HCT116 (cell line): ENCODE measurements at regions not wholly inside any gene's neighbourhood (a gene's known extent, or its start where the extent isn't known, plus 50 kb on each side); places are given as distances from the start of the nearest gene placed in this dataset.
"Not testable (repeated sequence)": the region's sequence is repeated elsewhere in the genome, so short reads cannot be mapped to it uniquely, and the experiment has no call there.

Experiments
- ATAC-seq: fragments of 200-7000 bp; cut with Tn5 transposase; 2 replicates; pipeline ENCODE4 v1.9.1; 2020; ENCODE audit warnings: mild to moderate bottlenecking, moderate library complexity
- BruUV-seq: library from RNA; stranded (reverse); fragments of 400-500 nt; replicated peaks from 2 replicates; lab custom pipeline; 2021; lab: Mats Ljungman, UMichigan
- CTCF ChIA-PET: fragments of 300-600 bp; sonication (Branson Sonifier 250); formaldehyde crosslinking; loops from one replicate; lab custom pipeline; 2021; ENCODE audit warnings: antibody characterized with exemption; lab: Charles Lee
- POLR2A ChIA-PET: fragments of 300-600, 350-600 bp; sonication (Branson Sonifier 250); formaldehyde crosslinking; loops from one replicate; lab custom pipeline; 2021; ENCODE audit warnings: antibody characterized with exemption; lab: Charles Lee
- RAD21 ChIA-PET, 2 experiments: fragments of 300-600 bp; sonication (Branson Sonifier 250); formaldehyde crosslinking; loops; one replicate each; lab custom pipeline; 2023; ENCODE audit warnings: low total read pairs in 2 of 2; ENCODE audit not compliant: uncharacterized antibody in 2 of 2, unreplicated experiment in 2 of 2, low non-redundant PET in 1 of 2; lab: Charles Lee
- DNase-seq: peaks from one replicate; pipeline ENCODE4 v3.0.0-alpha.2; 2010; ENCODE audit warnings: low read depth, low spot score
- H2AFZ ChIP-seq: fragments of 200-600 bp; shearing (Covaris generic), sonication (generic); 2 replicates; pipeline ENCODE4 v1.6.1; 2017; ENCODE audit warnings: low read depth, mixed run types, mixed read lengths, antibody characterized with exemption, low read length; ENCODE audit not compliant: poor library complexity, severe bottlenecking
- H3K27ac ChIP-seq: 2 replicates; pipeline ENCODE4 v1.5.1; 2012; ENCODE audit warnings: low read depth, low read length
- H3K27me3 ChIP-seq: fragments of 200-600 bp; sonication (generic); 2 replicates; pipeline ENCODE4 v1.6.1; 2016; ENCODE audit warnings: mixed run types, low read length, mixed read lengths; ENCODE audit not compliant: insufficient read depth
- H3K36me3 ChIP-seq, 2 experiments: fragments of 200-500 bp in 1 of 2; fragments of 200-600 bp in 1 of 2; sonication (Bioruptor generic) in 1 of 2; sonication (generic) in 1 of 2; 2 replicates each; pipeline versions ENCODE4 v1.5.1 to v1.6.1; 2014 to 2016; ENCODE audit warnings: low read length in 2 of 2, inconsistent platforms in 1 of 2, mixed read lengths in 1 of 2, mixed run types in 1 of 2; ENCODE audit not compliant: insufficient read depth in 2 of 2, control insufficient read depth in 1 of 2
- H3K4me1 ChIP-seq, 2 experiments: fragments of 200-600 bp in 1 of 2; sonication (generic) in 1 of 2; 2 replicates each; pipeline versions ENCODE4 v1.5.1 to v1.6.1; 2012 to 2017; ENCODE audit warnings: low read length in 2 of 2, inconsistent platforms in 1 of 2, mild to moderate bottlenecking in 1 of 2, mixed read lengths in 1 of 2, mixed run types in 1 of 2, moderate library complexity in 1 of 2; ENCODE audit not compliant: insufficient read depth in 2 of 2, control insufficient read depth in 1 of 2
- H3K4me2 ChIP-seq: fragments of 200-600 bp; sonication (generic); 2 replicates; pipeline ENCODE4 v1.6.1; 2017; ENCODE audit warnings: mixed run types, low read length, mixed read lengths
- H3K4me3 ChIP-seq, 2 experiments: fragments of 200-600 bp in 1 of 2; sonication (generic) in 1 of 2; replicated peaks in 1 of 2; 2 replicates each; pipeline ENCODE4 v1.5.1; 2011 to 2016; ENCODE audit warnings: low read length in 2 of 2, control low read depth in 1 of 2, low read depth in 1 of 2, mild to moderate bottlenecking in 1 of 2, mixed read lengths in 1 of 2, mixed run types in 1 of 2
- H3K79me2 ChIP-seq: fragments of 200-600 bp; sonication (generic); 2 replicates; pipeline ENCODE4 v1.6.1; 2017; ENCODE audit warnings: mild to moderate bottlenecking, mixed run types, low read length, moderate library complexity, mixed read lengths; ENCODE audit not compliant: insufficient read depth
- H3K9ac ChIP-seq: fragments of 200-600 bp; sonication (generic); 2 replicates; pipeline ENCODE4 v1.6.1; 2016; ENCODE audit warnings: low read length, mixed read lengths
- H3K9me2 ChIP-seq: fragments of 200-600 bp; sonication (generic), shearing (Covaris generic); 2 replicates; pipeline ENCODE4 v1.6.1; 2017; ENCODE audit warnings: mixed run types, mild to moderate bottlenecking, moderate library complexity; ENCODE audit not compliant: insufficient read depth
- H3K9me3 ChIP-seq, 2 experiments: fragments of 200-500 bp in 1 of 2; fragments of 200-600 bp in 1 of 2; sonication (Bioruptor generic) in 1 of 2; sonication (generic) in 1 of 2; 2 replicates each; pipeline ENCODE4 v1.6.1; 2014 to 2017; ENCODE audit warnings: low read length in 2 of 2, mixed read lengths in 2 of 2, inconsistent platforms in 1 of 2, low read depth in 1 of 2, mild to moderate bottlenecking in 1 of 2, mixed run types in 1 of 2, moderate library complexity in 1 of 2; ENCODE audit not compliant: control insufficient read depth in 1 of 2, insufficient read depth in 1 of 2
- H4K20me1 ChIP-seq: fragments of 200-600 bp; sonication (generic), shearing (Covaris generic); 2 replicates; pipeline ENCODE4 v1.6.1; 2017; ENCODE audit warnings: mixed run types, mild to moderate bottlenecking, moderate library complexity; ENCODE audit not compliant: insufficient read depth
- ATF3 ChIP-seq: IDR thresholded peaks from 2 replicates; pipeline ENCODE4 v1.6.1; 2012
- CEBPB ChIP-seq: IDR thresholded peaks from 2 replicates; pipeline ENCODE4 v1.6.1; 2012; ENCODE audit warnings: low read depth
- EGR1 ChIP-seq: IDR thresholded peaks from 2 replicates; pipeline ENCODE4 v1.6.1; 2012; ENCODE audit warnings: low read depth
- EZH2 ChIP-seq: fragments of 200-600 bp; sonication (generic); IDR thresholded peaks from 2 replicates; pipeline ENCODE4 v1.6.1; 2017; ENCODE audit warnings: antibody characterized with exemption, mixed run types
- MAX ChIP-seq: IDR thresholded peaks from 2 replicates; pipeline ENCODE4 v1.6.1; 2012
- POLR2A ChIP-seq: IDR thresholded peaks from 2 replicates; pipeline ENCODE4 v1.7.0; 2011; ENCODE audit warnings: borderline replicate concordance; ENCODE audit not compliant: insufficient read depth, insufficient read length; ENCODE audit errors: extremely low read depth
- RAD21 ChIP-seq: IDR thresholded peaks from 2 replicates; pipeline ENCODE4 v1.6.1; 2012; ENCODE audit warnings: low read depth, mild to moderate bottlenecking
- TCF7L2 ChIP-seq: IDR thresholded peaks from 2 replicates; pipeline ENCODE4 v1.7.0; 2011; ENCODE audit warnings: borderline replicate concordance, inconsistent platforms; ENCODE audit not compliant: insufficient read depth, insufficient read length; ENCODE audit errors: extremely low read depth
- YY1 ChIP-seq: IDR thresholded peaks from 2 replicates; pipeline ENCODE4 v1.6.1; 2011; ENCODE audit warnings: low read length, low read depth, moderate library complexity, mild to moderate bottlenecking; ENCODE audit not compliant: insufficient replicate concordance; ENCODE audit errors: extremely low read depth
- ZBTB33 ChIP-seq: IDR thresholded peaks from 2 replicates; pipeline ENCODE4 v1.6.1; 2011; ENCODE audit warnings: mild to moderate bottlenecking, low read length, moderate library complexity; ENCODE audit not compliant: insufficient replicate concordance; ENCODE audit errors: extremely low read depth
- ZNF274 ChIP-seq: fragments of 200-500 bp; sonication (Bioruptor generic); IDR thresholded peaks from 2 replicates; pipeline ENCODE4 v1.6.1; 2014; ENCODE audit warnings: mild to moderate bottlenecking, low read depth, low read length, inconsistent platforms
- intact Hi-C: fragments of 100-400 bp; cut with micrococcal nuclease; formaldehyde crosslinking; loops from 2 replicates; pipeline ENCODE4 v1.10.0; 2022

- H3K9ac ChIP-seq, H3K9me3 ChIP-seq, H3K27ac ChIP-seq, intact Hi-C loops, RAD21 ChIA-PET, H3K9me2 ChIP-seq, H3K79me2 ChIP-seq, CTCF ChIA-PET, DNase-seq, H3K36me3 ChIP-seq, H3K27me3 ChIP-seq, H3K4me2 ChIP-seq, H3K4me1 ChIP-seq, ATAC-seq, H4K20me1 ChIP-seq, H3K4me3 ChIP-seq, POLR2A ChIA-PET, H2AFZ ChIP-seq, BruUV-seq: not testable (repeated sequence)
Observed at GRCh38 chr4:66712301-66712921, 832.9 kb downstream of the CENPC start.

GRCh38 chr4:66704243-66704642 lies 841.1 kb downstream of the CENPC start:
- ChIA-PET RAD21 (no interaction called here), CTCF (no interaction called here)
- no peaks in the 10 kb centered on the region for H3K79me2 ChIP-seq
- no TSS peak for BruUV-seq
- no peak overlapping the region for H3K4me3 ChIP-seq
- no peak overlapping the region for H3K9ac ChIP-seq
- H3K9me2 ChIP-seq = no peaks in the 10 kb centered on the region
- no peak overlapping the region for H3K4me2 ChIP-seq
- H3K9me3 ChIP-seq = peaks cover 11 to 17% of the 10 kb centered on the region in 2 experiments; a peak in 2 of 4 replicates
- no peak overlapping the region for H2AFZ ChIP-seq
- TF ChIP-seq YY1 = no peak
- TF ChIP-seq MAX = no peak
- no peak for TF ChIP-seq EGR1
- no peak for TF ChIP-seq RAD21
- no peak for TF ChIP-seq TCF7L2
- TF ChIP-seq EZH2 = no peak
- TF ChIP-seq POLR2A = no peak
- no peak for TF ChIP-seq ZBTB33
- TF ChIP-seq ATF3 = no peak
- no peak for TF ChIP-seq CEBPB
- no peak for TF ChIP-seq ZNF274
- TF ChIP-seq, all 23 proteins: peak for 0
- H3K36me3 ChIP-seq = no peaks in the 10 kb centered on the region
- H3K4me1 ChIP-seq = no peaks in the 10 kb centered on the region
- no peaks in the 10 kb centered on the region for H4K20me1 ChIP-seq
- H3K27ac ChIP-seq = no peak overlapping the region
- ATAC-seq (no peak), DNase-seq (no peak)
- H3K27me3 ChIP-seq = no peaks in the 10 kb centered on the region
- POLR2A ChIA-PET = no interaction called here
- intact Hi-C loops = no loop called here
